ENCODE measurements at regions not wholly inside any gene's neighbourhood (a gene's known extent, or its start where the extent isn't known, plus 50 kb on each side); places are given as distances from the start of the nearest gene placed in this dataset.

- Mint-ChIP-seq H3K27me3 (ENCODE audit: insufficient read depth, unreplicated experiment) (peaks cover 6% of the 10 kb centered on the region), H3K36me3 (ENCODE audit: insufficient read depth, unreplicated experiment) (no peaks in the 10 kb centered on the region), H3K9me3 (ENCODE audit: unreplicated experiment) (no peaks in the 10 kb centered on the region), H3K27ac (ENCODE audit: unreplicated experiment) (no peak overlapping the region), H3K4me1 (ENCODE audit: low read depth, unreplicated experiment) (no peaks in the 10 kb centered on the region), H3K4me3 (ENCODE audit: unreplicated experiment) (no peak overlapping the region)
- no TSS peak for BruUV-seq (replicated peaks)
- no peaks in the 10 kb centered on the region for H3K9me3 ChIP-seq
- DNase-seq: no peak
- POLR2A ChIA-PET: no interaction called here
- no peak for TF ChIP-seq CTCF (IDR thresholded peaks at IDR 0.05; ENCODE audit: insufficient read depth in 1 of 2, low read depth in 1 of 2, low read length in 1 of 2, severe bottlenecking in 1 of 2, unreplicated experiment in 1 of 2)
- CTCF ChIA-PET: no interaction called here
- H3K4me3 ChIP-seq (ENCODE audit: low read depth, low read length): no peak overlapping the region
- no peaks in the 10 kb centered on the region for H3K4me1 ChIP-seq
- H3K36me3 ChIP-seq (ENCODE audit: control insufficient read depth, insufficient read depth, low read length): no peaks in the 10 kb centered on the region
- intact Hi-C loops (cut with micrococcal nuclease; ENCODE audit: unreplicated experiment): no loop called here
- no peaks in the 10 kb centered on the region for H3K27me3 ChIP-seq (replicated peaks; ENCODE audit: control insufficient read depth, insufficient read depth, low read length)
Observed at GRCh38 chr1:244200596-244200995, 149.5 kb downstream of the ZBTB18 start.

GRCh38 chr1:244201750-244202149, 150.7 kb downstream of the ZBTB18 start:
- no peak for DNase-seq
- H3K4me1 ChIP-seq: no peaks in the 10 kb centered on the region
- H3K4me1 Mint-ChIP-seq (ENCODE audit: low read depth, unreplicated experiment): no peaks in the 10 kb centered on the region
- no peaks in the 10 kb centered on the region for H3K9me3 ChIP-seq
- CTCF ChIA-PET: no interaction called here
- no peaks in the 10 kb centered on the region for H3K36me3 ChIP-seq (ENCODE audit: control insufficient read depth, insufficient read depth, low read length)
- BruUV-seq (replicated peaks): no TSS peak
- no peaks in the 10 kb centered on the region for H3K36me3 Mint-ChIP-seq (ENCODE audit: insufficient read depth, unreplicated experiment)
- no peaks in the 10 kb centered on the region for H3K27me3 ChIP-seq (replicated peaks; ENCODE audit: control insufficient read depth, insufficient read depth, low read length)
- peaks cover 6% of the 10 kb centered on the region for H3K27me3 Mint-ChIP-seq (ENCODE audit: insufficient read depth, unreplicated experiment)
- intact Hi-C loops (cut with micrococcal nuclease; ENCODE audit: unreplicated experiment): no loop called here
- no peak overlapping the region for H3K4me3 Mint-ChIP-seq (ENCODE audit: unreplicated experiment)
- H3K9me3 Mint-ChIP-seq (ENCODE audit: unreplicated experiment): no peaks in the 10 kb centered on the region
- TF ChIP-seq CTCF (IDR thresholded peaks at IDR 0.05; ENCODE audit: insufficient read depth in 1 of 2, low read depth in 1 of 2, low read length in 1 of 2, severe bottlenecking in 1 of 2, unreplicated experiment in 1 of 2): no peak
- no peak overlapping the region for H3K4me3 ChIP-seq (ENCODE audit: low read depth, low read length)
- POLR2A ChIA-PET: interaction anchor here (0.6 kb wide), 1 partner anchor 15 kb away, joined by 3 read pairs; no protein-coding TSS in a partner anchor
- no peak overlapping the region for H3K27ac Mint-ChIP-seq (ENCODE audit: unreplicated experiment)

- TF ChIP-seq CTCF (IDR thresholded peaks at IDR 0.05; ENCODE audit: insufficient read depth in 1 of 2, low read depth in 1 of 2, low read length in 1 of 2, severe bottlenecking in 1 of 2, unreplicated experiment in 1 of 2): no peak
- CTCF ChIA-PET: no interaction called here
- H3K36me3 Mint-ChIP-seq (ENCODE audit: insufficient read depth, unreplicated experiment): no peaks in the 10 kb centered on the region
- H3K27ac Mint-ChIP-seq (ENCODE audit: unreplicated experiment): no peak overlapping the region
- no peak overlapping the region for H3K4me3 Mint-ChIP-seq (ENCODE audit: unreplicated experiment)
- H3K27me3 ChIP-seq (replicated peaks; ENCODE audit: control insufficient read depth, insufficient read depth, low read length): no peaks in the 10 kb centered on the region
- intact Hi-C loops (cut with micrococcal nuclease; ENCODE audit: unreplicated experiment): no loop called here
- H3K9me3 Mint-ChIP-seq (ENCODE audit: unreplicated experiment): peaks cover 8% of the 10 kb centered on the region
- H3K4me1 ChIP-seq: no peaks in the 10 kb centered on the region
- H3K9me3 ChIP-seq: no peaks in the 10 kb centered on the region
- no peaks in the 10 kb centered on the region for H3K36me3 ChIP-seq (ENCODE audit: control insufficient read depth, insufficient read depth, low read length)
- no peak overlapping the region for H3K4me3 ChIP-seq (ENCODE audit: low read depth, low read length)
- no TSS peak for BruUV-seq (replicated peaks)
- H3K4me1 Mint-ChIP-seq (ENCODE audit: low read depth, unreplicated experiment): peaks cover 5% of the 10 kb centered on the region
- POLR2A ChIA-PET: no interaction called here
- H3K27me3 Mint-ChIP-seq (ENCODE audit: insufficient read depth, unreplicated experiment): peaks cover 6% of the 10 kb centered on the region
- no peak for DNase-seq
Observed at GRCh38 chr1:244204004-244204403, 152.9 kb downstream of the ZBTB18 start.

Measured in Caco-2 (cell line).